GM21825 (cell line): ENCODE measurements at regions not wholly inside any gene's neighbourhood (a gene's known extent, or its start where the extent isn't known, plus 50 kb on each side); places are given as distances from the start of the nearest gene placed in this dataset.

ENCODE experiments used
- ATAC-seq: cut with Tn5 transposase; IDR thresholded peaks from one replicate; pipeline ENCODE4 v1.9.1; 2021; ENCODE audit warnings: mild to moderate bottlenecking, moderate library complexity; ENCODE audit not compliant: unreplicated experiment

DNA sequence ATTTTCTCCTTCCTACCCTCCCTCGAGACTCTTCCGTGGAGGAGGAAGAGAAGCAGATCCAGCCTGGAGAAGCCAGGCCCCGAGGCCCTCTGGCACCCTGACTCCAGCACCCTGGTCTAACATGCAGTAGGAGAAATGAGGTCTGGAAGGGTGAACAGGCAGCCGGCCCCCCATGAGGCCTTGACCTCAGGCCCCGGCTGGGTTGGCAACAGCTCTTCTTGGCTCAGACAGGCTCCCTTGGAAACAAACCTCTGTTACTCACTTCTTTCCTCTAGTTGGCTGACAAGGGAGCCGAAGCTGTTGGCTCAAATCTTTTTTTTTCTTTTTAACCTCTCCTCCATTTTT, 73.4 kb downstream of the CPN2 start:
- no peak for ATAC-seq

- no peak for ATAC-seq
Measured at GRCh38 chr3:194278186-194278845, 72.8 kb downstream of the CPN2 start.

DNA sequence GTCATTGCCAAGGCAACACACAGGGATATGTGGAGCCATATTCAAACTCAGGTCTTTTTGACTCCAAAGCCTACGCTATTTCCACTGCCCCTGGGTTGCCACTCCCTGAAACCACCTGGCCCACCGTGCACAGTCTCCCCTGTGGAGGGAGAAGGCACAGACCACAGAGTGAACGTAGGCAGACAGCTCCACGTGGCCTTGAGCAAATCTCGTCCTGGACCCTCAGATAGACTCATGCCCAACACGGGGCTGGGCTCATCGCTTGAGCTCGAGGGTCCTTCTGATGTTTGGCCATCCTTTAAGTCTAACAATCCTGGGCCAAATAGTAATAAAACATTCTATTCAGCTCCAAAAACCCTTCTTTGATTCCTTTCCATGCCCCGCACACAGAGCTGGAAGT, 72.0 kb downstream of the CPN2 start:
- no peak for ATAC-seq

DNA sequence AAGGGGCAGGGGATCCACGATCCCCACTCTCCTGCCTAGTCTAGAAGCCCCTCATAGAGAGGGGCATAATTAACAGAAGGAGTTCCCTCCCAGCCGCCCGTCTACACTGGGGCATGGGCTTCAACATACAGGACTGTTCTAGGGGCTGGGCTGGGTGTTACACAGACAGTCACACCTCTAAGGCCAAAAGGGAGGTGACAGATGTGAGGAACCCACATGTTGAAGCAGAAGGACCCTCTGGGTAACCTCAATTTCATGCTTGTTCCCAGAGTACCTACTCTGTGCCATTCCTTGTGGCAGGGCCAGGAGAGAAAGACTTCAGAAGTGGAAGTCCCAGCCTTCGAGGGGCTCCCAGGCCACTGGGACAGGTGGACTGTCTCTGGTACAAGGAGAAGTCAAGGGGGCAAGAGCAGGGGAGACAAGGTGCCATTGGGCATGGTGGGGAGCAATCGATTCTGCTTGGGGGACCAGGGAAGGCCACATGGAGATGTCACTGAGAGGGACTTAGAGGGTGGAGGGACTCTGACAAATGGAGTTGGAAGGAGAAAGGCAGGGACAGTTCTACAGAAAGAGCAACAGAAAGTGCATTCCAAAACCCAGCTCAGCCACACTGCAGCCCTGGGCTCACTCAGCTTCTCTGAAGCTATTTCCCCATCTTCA, 71.3 kb downstream of the CPN2 start:
- ATAC-seq = no peak

DNA sequence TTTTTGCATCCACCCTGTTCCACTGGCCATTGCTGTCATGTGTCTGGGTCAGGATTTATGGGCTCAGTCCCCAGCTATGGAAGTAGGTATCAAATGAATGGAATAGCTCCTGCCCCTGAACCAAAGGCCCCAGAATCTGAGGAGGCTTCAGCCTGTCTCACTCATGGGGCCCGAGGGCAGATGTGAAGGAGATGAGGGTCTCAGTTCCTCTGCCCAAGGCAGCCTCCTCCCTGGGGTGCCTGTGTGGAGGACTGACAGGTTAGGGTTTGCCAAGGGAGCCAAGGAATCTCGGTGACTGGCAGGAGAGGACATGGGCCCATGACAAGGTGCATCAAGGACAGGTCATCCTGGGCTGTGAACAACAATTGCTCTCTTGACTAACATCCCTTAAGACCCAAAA, 70.4 kb downstream of the CPN2 start:
- no peak for ATAC-seq

GRCh38 chr3:194281306-194281705, 69.8 kb downstream of the CPN2 start:
- no peak for ATAC-seq

- ATAC-seq = no peak
Measured at GRCh38 chr3:194281766-194282165, 69.4 kb downstream of the CPN2 start.

- ATAC-seq = no peak
Measured at GRCh38 chr3:194282436-194283122, 68.5 kb downstream of the CPN2 start.

GRCh38 chr3:194283221-194284006, 67.7 kb downstream of the CPN2 start:
- ATAC-seq = no peak

DNA sequence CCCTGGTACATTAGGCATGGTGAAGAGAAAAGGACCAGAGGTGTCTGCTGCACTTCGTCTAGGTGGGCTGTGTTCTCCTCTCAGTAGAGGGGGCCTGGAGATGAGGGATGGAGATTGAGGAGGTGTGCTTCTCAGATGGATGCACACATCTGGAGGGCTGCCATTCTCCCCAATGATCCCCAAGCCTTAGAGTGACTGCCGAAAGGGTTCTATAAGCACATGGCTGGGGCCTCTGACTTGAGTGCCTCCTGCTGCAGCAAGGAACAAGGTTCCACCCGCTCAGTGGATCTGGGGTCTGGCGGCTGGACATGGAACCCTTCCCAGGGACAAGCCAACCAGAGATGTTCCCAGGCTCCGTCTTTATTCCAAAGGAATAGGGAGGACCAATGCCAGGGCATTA, 66.8 kb downstream of the CPN2 start:
- ATAC-seq = no peak

- ATAC-seq = no peak
Measured at GRCh38 chr3:194285024-194285849, 65.9 kb downstream of the CPN2 start.

DNA sequence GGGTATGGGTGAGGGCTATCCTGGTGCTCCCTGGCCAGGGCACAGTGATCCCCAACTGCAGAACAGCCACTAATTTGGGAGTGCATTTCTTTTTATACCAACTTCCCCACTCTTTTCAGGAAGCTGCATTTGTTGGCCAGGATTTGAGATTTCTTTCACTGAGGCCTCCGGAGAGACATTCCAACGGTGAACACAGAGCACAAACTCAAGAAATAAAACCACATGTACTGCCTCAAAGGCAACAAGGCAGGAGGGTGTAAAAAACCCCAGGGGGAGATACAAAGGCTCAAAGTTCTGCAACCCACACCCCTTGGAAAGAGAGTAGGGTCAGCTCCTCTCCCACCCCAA, 65.3 kb downstream of the CPN2 start:
- no peak for ATAC-seq

- no peak for ATAC-seq
Measured at GRCh38 chr3:194286375-194287146, 64.6 kb downstream of the CPN2 start.

DNA sequence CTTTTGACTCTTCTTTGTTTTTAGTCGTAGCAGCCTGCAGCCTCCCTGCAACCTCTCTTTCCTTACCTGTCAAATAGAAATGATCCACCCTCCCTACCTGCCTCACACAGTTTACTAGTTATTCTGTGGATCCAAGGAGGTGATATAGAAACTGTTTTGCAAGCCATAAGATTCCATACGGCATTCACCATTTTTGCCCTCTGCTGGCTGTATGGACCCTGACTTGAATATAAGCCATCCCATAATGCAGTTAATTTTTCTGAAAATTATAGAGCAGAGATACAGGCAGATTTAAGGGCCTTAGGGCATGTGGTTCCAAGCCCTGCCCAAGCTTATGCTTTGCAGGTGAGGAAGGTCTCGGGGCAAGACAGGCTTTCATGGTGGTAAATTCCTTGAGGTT, 63.8 kb downstream of the CPN2 start:
- no peak for ATAC-seq

DNA sequence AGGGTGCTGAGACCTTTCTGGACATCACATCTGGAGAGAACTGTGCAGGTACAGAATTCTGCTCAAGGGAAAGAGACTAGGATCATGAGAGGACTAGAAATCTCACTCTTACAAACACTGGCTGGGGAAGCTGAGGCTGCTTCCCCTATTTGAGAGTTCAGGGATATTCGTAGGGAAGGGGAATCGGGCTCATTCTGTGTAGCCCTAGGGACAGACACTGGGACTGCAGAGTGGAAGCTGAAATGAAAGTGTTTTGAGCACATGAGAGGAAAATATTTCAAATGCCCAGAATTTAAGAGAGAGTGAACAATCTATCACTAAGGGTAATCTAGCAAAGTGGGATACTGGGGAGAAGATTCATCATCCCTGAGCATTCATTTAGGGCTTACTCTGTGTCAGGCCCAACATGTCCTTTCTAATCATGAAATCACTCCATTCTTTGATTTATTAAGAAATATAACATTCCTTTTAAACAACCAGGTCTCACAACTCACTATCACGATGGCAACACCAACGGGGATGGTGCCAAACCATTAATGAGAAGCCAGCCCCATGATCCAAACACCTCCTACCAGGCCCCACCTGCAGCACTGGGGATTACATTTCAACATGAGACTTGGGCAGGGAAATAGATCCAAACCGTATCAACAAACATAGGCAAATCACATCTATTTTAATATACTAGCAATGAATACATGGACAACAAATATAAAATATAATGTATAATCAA, 63.0 kb downstream of the CPN2 start:
- no peak for ATAC-seq
